Body of pancreas (tissue), 4 donors: ENCODE measurements at regions not wholly inside any gene's neighbourhood (a gene's known extent, or its start where the extent isn't known, plus 50 kb on each side); places are given as distances from the start of the nearest gene placed in this dataset.

Source experiments
- CTCF ChIP-seq, 7 experiments: fragments of 450-650 bp in 4 of 7; fragments of 200-600 bp in 3 of 7; sonication (generic) in 3 of 7; IDR thresholded peaks; one replicate each; pipeline ENCODE4 v1.5.1; 2016 to 2019; ENCODE audit warnings: antibody characterized with exemption in 7 of 7
- POLR2A ChIP-seq, 3 donors: fragments of 450-650 bp; IDR thresholded peaks; one replicate each; pipeline ENCODE4 v1.6.1; 2016; ENCODE audit warnings: antibody characterized with exemption in 3 of 3, mild to moderate bottlenecking in 2 of 3

GRCh38 chr6:109897561-109898080 lies 80.5 kb upstream of the GPR6 start:
- no peak for TF ChIP-seq CTCF (IDR thresholded peaks at IDR 0.05)
- TF ChIP-seq POLR2A (IDR thresholded peaks at IDR 0.05): no peak
